ENCODE measurements at regions not wholly inside any gene's neighbourhood (a gene's known extent, or its start where the extent isn't known, plus 50 kb on each side); places are given as distances from the start of the nearest gene placed in this dataset.

DNA sequence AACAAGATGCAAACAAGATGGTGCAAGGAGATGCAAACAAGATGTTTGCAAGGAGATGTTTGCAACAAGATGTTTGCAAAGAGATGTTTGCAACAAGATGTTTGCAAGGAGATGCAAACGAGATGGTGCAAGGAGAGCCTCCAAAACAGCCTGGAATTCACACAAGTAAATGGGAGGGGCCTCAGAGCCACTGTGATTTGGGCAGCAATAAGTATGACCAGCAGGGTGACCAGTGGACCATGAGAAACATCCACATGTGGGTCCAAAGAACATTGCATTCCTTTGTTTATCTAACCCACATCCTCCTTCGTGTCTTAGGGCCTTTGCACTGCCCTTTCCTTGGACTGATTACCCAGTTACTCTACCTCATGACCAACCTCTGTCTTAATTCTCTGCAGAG, 162.9 kb downstream of the PLPP3 start:
- DNase-seq: no peak

DNA sequence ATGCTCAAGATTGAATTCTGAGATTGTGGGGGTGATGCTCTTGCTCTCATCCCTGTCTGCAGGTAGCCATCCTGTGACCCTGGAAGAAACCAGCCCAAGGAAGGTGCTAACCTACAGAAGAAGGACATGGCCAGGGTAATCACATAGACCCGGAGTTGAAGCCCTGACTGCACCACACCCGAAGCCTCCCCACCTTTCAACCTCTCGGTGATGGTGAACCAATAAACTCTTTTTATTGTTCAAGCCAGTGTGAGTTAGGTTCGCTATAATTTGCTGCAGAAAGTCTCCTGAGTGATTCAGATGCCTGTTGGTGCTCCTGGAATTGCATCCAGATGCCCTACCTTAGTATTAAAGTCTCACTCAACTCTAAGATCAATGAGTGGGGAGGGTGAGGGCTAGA, 163.6 kb downstream of the PLPP3 start:
- no peak for DNase-seq

DNA sequence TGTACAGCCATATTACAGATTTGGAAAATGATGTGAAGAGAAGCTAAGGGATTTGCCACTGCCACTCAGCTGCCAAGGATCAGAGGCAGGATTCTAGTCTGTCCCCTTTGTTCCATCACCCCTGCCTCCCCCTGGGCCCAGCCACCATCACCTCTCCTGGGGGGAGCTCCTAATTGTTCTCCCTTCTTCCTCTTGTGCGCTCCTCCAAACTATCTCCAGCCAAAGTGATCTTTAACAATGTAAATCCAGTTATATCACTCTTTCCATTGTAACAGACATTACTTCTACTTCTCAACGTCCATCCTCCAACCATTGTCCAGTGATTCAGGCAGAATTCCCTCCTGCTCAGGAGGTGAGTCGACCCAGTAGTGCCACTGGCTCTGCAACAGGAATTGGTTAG, 164.1 kb downstream of the PLPP3 start:
- no peak for DNase-seq

DNA sequence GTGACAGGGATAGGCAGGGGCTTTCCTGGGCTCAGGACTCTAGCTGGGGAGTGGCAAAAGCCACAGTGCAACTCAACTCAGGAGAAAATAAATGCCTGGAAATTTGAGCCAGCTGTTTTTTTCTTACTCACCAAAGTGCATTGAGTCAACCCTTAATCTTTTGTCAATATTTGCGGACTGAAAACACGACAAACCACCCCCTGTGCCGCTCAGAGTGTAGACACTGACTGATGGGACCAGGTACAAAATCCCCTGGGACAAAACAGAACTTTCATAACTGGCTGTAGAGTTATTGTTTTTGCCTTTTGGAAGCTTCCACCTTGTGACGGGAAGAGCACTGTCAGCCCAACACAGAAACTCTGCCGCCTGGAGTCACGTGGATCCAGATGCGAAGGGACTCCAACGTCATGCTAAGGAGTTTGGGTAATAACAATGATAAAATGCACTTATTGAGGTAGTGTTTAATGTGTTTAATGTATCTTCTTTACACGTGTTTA, 164.6 kb downstream of the PLPP3 start:
- DNase-seq: peak; percentile 42

DNA sequence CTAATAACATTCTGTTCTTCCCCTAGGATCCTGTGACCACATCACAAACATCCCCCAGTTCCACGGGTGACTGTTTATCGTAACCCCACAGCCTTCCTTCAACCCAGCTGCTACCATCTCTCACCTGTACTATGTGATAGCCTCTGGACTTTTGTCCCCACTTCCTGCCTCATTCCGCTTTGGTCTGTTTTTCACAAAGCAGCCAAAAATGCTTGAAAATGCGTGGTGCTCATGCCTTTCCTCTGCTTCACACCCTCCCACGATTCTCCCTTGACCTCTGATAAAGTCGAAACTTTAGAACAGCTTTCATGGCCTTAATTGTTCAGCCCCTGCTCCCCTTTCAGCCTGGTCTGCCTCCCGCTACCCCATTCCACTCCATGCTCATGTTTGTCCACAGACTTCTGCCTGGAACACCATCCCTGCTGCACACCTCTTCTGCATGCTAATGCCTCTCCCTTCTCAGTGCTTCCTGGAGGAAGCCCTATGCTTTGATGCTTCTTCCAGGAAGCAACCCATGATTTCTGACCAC, 165.6 kb downstream of the PLPP3 start:
- DNase-seq: no peak

DNA sequence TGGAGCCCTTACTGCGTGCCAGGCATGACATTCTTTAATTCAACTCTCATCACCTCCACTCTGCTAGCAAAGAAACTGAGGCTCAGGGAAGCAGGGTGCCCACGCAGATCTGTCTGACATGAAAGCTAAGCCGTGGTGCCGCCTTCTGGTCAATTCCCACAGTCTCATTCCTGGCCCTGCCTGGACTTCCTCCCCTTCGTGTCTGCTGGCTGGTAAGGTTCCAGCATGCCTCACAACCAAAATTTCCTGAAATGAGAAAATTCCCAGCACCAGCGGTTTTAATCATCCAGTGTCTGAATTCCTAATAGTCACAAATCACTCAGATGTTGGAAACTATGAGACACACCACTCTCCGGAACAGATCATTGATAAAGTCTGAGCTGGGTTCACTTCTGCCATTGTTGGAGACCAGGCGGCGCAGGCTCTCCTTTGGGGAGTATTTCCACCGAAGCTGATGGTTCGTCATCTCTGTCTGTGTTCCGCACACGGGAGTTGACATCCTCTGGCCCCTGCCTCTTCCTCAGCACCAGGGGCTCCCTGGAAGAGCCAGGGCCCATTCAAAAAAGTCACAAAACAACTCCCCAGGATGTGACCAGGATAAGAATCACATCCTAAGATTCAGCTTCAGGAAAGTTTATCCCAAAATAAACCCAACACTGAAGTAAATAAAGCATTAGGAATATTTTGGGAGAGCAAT, 167.7 kb downstream of the PLPP3 start:
- DNase-seq: no peak

DNA sequence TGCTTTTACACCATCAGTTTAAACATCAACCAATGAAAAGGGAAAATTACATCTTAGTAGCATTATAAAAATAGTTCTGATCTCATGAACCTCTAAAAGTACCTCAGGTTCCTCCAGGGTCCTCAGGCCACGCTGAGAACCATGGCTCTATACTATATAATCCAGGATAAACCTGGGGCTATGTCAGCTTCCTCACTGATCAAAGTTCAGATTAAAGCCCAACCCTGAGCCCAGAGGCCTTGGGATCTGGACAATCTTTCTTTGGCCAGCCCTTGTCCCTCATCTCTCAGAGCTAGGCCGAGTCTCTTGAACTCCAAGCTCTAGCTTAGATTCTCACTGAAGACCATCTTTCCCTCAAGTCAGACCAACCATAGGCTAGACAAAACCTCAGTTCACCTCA, 168.3 kb downstream of the PLPP3 start:
- no peak for DNase-seq

DNA sequence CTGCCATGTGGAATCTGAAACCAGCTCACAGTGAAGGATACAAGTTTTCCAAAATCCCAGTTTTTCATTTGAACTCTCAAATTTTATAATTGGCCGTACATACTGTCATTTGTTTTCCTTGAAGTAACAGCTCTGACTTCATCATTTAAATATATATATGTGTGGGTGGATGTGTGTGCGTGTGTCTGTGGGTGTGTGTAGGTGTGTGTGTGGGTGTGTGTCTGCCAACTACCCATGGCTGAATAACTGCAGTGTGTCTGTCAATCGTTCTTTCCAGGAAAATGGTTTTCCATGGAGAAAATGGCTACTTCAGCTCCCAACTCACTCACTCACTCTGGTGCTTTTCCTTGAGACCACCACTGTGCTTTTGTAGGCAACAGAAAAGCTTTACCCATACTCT, 169.0 kb downstream of the PLPP3 start:
- no peak for DNase-seq

DNA sequence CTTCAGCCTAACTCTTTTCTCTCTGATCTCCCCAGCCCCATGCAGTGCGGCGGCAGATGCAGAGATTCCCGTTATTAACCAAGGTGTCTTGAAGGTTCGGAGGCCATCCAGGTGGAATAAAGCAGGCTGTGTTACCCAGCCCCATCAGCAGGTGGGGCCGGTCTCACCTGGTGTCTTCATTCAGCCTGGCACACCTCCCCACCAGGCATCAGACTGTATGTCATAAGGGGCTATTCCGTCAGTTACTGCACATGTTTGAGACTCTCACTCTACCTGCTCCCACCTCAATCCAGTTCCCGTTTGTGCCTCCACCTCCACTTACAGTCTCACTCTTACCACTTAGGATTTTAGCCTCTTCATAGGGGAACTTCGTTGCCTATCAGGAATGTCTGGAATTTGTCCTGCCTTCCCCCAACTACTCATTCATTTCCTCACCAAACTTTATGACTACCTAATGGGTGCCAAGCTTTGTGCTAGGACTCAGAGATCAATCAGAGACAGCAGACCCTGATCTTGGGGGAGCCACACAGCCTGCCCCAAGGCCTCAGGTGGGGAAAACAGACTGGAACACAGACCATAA, 170.2 kb downstream of the PLPP3 start:
- no peak for DNase-seq

DNA sequence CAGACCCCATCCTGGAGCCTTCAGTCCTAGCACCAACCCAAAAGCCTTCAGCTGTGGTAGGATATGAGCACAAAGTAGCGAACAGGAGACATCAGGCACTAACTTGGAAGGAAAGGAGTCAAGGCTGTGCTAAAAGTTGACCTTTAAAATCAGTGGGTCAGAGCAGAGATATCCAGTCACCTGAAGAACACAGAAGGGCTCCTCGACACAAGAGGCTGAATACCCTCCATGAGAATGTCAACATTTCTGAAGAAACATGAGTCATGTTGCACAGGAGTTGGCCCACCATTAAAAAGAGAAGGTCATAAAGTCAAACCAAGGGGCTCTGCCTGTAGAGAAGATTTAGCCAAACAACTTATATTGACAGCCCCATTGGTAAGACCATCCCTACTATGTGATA, 172.5 kb downstream of the PLPP3 start:
- DNase-seq: no peak

DNA sequence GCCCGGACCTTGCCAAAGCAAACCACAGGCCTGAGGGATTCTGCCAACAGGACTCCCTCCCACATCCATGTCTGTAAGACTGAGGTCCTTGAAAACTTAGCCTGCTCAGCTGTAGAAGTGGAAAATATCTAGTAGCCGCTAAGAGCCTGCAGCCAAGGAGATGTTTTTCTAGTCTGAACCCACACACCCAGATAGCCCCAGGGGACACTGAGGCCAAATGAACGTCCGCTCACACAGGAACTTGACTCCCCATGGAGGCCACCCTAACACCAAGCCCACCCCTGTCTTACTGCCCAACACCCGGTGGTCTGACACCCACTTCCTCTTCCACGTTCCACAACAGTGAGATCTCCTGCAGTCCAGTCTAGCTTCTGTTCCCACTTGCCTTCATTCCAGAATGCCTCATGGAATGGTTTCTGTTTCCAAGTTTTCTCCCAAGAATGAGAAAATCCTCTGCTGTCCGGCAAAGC, 174.8 kb downstream of the PLPP3 start:
- DNase-seq: no peak

DNA sequence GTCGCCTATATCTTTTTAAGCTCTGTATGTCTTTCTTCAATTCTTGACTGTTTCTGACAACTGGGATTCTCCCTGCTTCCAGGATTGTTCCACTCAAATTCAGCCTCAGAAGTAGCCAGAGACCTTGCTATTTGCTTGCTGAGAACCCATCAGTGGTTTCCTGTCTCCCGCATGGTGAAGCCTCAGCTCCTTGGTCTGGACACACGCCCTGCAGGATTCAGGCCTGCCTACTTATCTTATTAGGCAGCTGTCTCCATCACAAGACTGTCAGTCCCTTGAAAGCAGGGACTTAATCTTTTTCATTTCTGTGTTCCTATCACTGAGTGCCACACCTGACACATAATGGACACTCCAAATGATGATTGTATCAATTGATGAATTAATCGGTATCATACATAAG, 175.3 kb downstream of the PLPP3 start:
- DNase-seq: no peak

DNA sequence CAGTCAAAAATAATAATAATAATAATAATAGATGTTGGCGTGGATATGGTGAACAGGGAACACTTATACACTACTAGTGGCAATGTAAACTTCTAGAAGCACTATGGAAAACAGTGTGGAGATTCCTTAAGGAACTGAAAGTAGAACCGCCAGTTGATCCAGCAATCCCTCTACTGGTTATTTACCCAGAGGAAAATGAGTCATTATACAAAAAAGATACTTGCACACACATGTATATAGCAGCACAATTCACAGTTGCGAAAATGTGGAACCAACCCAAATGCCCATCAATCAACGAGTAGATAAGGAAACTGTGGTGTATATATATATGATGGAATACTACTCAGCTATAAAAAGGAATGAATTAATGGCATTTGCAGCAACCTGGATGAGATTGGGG, 176.0 kb downstream of the PLPP3 start:
- no peak for DNase-seq

DNA sequence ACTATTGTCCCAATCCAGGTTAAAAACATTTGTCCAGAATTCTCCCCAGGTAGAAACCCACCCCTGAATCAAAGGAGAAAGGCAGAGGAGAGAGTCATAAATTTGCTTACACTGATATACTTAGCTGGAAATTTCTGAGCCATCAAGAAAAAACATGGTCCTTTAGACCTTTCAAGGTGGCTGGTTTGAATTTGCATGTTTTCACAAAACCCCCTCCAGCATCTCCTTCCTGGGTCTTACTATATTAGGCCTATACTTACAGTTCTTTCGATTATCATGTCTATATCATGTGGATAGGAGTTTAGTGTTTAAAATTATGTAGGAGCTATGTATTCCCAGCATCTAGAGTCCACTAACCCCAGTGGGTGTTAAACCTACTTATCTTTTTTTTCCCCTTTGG, 178.2 kb downstream of the PLPP3 start:
- DNase-seq: no peak

DNA sequence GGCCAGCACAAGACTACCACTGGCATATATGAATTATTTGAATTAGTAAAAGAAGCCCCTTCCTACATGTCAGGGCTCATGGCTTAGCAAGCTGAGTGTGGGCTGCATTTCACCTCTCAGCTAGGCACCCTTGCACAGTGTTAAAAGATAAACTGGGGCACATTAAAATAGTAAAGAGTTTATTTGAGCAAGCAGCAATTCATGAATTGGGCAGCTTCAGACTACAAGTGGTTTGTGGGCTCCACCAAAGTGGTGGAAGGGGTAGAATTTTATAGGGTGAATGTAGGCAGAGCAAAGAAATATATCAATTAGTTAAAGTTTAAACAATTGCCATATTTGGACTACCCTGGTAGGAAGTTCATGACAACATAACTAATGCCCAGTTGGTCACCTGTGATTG, 178.8 kb downstream of the PLPP3 start:
- no peak for DNase-seq

DNA sequence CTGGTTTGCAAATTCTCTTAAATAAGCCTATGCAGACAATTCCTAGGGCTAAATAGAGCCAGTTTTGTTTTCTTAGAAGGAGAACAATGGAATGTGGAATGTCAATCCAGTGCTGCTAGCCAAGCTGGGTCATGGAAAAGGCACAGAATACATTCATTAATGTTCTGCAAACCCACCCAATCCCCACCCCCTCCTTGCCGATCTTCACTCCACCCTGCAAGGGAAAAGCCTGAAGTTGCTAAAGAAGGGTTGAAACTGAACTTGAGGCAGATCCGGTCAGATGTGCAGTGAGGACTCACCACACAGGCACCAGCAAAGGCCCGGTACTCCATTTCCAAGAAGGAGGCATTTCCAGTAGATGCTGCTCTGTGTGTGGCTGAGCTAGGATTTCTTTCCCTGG, 179.6 kb downstream of the PLPP3 start:
- no peak for DNase-seq

DNA sequence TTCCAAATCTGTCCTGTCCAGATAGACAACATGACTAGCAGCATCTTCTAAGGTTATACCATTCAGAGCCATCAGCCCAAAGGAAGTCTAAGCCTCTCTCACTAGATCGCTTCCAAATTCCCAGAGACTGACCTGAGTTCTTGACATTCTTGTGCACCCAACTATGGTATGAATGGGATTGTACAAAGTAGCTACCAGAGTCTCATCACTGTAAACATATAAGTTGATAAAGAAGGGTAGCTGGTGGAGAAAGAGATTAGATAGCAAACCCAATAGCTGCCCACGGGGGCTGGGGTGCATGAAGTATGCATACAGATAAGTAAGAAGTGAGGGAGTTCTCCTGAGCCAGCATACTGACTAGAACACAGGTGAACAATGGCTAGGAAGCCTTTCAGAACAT, 180.0 kb downstream of the PLPP3 start:
- DNase-seq: no peak

DNA sequence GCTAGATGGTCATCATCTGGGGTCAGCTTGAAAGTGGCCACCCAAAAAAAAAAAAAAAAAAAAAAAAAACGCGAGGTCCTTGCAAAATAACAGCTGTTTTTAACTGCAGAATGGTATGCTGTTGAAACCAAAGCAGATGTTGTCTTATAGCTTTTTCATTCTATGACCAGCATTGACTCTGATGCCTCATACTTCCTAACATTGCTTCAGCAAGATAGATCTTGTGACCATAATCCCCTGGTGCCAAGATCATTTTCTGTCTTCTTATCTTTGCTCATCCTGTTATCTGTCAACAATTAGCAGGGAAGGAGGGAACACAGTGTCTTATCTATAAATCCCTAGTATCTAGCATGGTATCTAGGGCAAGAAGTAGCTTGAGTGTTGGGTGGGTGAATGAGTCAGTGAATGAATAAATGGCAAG, 181.5 kb downstream of the PLPP3 start:
- no peak for DNase-seq

DNA sequence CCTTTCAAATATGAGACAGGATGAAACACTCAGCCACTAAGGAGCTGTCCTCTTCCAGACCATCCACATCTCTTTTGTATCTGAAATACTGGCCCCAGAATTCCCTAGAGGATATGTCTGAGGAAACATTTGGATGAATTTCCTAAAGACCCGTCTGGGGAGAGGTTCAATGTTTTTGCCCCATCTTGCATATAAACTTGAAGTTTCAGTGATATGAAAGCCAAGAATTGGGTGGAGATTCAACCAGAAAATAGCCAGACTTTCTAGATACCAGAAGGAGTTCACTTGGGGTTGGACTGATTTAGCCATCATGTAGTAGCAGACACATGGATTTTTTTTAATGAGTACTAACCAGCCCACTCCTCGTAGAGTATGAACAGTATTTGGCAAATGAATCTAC, 182.0 kb downstream of the PLPP3 start:
- no peak for DNase-seq

DNA sequence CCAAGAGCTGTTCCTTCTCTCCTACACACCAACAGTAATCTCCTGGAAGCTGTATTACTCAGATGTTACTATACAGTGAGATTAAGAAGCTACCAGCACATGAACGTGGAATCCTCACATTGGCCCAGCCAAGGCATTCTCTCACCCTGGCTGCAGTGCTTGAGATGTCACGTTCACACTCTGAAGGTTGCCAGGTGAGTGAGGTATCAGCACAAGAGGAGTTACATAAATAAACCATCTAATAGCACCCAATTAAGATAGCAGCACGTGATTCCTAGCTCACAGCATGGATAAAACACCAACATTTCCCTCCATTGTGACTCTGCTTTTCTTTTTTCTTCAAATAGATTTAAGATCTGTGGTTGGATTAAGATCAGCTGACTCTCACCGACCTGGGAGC, 182.8 kb downstream of the PLPP3 start:
- DNase-seq: no peak

DNA sequence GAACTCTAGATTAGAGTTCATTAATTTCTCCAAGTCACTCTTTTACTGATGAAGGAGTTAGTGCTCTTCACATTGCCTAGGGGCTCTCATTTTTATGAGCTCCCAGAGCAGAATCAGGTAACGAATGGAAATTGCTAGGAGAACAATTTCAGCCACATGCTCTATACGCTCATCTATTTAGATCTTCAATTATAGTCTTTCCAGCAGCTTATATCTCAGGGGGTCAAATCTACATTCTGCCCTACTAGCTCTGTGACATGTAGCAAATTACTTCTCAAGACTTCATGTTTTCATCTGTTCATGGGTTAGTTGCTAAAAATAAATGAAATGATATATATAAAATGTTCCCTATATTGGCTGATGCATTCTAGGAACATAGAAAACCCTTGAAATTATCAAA, 183.6 kb downstream of the PLPP3 start:
- no peak for DNase-seq

DNA sequence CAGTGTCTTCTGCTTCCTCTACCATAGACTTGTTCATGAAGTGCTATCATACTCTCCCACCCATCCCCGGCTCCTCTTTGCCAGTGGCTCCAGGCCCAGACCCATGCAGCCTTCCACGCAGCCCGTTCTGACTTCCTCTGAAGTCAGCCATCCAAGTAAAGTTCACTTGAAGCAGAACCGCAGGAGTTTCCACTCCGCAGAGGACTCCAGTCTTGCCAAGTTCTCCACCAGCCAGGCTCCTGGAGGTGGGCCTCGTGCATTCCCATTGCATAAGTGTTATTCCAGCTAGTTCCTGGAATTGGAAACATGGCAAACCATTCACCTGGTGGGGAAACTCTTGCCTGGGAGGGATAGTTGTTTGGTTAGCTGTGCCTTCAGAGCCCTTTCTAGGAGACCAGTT, 185.1 kb downstream of the PLPP3 start:
- no peak for DNase-seq

DNA sequence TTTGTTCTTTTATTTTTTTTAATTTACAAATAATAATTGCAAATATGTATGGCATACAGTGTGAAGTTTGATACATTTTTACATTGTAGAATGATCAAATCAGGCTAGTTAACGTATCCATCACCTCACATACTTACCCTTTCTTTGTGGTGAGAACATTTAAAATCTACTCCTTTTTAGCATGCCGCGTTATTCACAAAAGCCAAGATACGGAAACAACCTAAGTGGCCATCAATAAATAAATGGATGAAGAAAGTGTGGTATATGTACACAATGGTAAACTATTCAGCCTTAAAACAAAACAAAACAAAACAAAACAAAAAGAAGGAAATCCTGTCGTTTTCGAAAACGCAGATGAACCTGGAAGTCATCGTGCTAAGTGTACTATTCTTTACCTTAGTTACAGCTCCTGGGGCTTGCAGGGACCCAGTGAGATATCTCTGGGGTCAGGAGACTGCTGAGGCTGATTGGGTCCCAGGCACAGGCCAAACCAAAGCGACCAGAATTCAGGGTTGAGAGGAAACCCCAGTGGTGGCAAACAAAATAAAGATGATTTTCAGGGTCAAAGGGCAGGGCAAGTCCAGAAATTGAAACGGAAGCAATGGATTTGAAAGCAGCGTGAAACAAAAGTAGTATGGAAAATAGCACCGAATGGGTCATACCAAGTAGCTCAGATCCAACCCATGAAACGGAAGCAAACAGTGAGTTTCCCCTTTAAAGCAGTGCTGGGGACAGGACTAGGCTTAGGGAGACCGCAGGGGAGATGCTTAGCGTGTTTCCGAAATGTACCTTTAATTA, 188.2 kb downstream of the PLPP3 start:
- DNase-seq: no peak
